SU-DHL-6 (cell line): ENCODE measurements at regions not wholly inside any gene's neighbourhood (a gene's known extent, or its start where the extent isn't known, plus 50 kb on each side); places are given as distances from the start of the nearest gene placed in this dataset.

Experiments
- EZH2phosphoT487 ChIP-seq: fragments of 200-600 bp; sonication (generic), shearing (Covaris generic); conservative IDR thresholded peaks from 2 replicates; pipeline ENCODE4 v1.6.1; 2018; ENCODE audit warnings: mild to moderate bottlenecking, antibody characterized with exemption, low read length, moderate library complexity, mixed read lengths
- TF ChIP-seq, protein P1 (sequence below): fragments of 200-600 bp; sonication (generic); IDR thresholded peaks from one replicate; pipeline ENCODE4 v1.5.1; 2017; ENCODE audit warnings: antibody characterized with exemption, mild to moderate bottlenecking, low read length, moderate library complexity; ENCODE audit not compliant: insufficient read depth, poor library complexity, severe bottlenecking

DNA sequence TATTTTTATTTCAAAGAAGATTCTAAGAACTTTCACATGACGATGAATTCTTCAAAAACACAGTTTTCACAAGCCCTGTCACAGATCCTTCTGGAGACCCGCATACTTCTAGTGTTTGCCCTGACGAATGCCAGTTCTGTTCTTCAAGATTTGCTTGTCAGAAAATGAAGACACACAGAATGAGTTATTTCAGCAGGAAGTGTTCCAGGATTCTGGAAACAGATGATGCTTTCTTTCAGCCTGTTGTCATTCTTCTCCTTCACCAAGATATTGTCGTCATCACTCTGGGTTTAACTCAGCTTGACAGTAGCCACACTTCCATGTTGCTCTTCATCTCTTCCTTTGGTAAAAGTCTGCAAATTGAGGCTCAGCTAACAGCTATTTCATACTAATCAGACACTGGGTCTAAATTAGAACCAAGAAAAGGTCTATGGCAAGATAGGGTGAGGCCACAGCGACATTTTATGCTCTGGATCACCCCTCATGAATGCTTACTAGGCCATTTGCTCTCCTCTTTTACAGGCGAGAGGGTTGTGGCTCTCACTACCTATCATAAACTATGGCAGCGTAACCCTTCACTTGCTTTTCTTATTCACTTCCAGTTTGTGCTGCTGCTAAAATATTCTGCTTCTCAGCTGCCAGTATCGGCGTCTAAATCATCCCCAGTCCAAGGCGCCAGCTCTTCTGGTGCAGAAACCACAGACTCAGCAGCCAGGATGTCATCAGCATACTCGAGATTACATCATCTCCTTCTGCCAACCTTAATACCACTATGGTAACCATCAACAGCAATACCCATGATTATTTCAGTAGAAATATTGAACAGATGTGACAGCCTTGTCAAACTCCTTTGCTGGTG, 159.6 kb upstream of the TBCA start:
- TF ChIP-seq, protein P1, sequence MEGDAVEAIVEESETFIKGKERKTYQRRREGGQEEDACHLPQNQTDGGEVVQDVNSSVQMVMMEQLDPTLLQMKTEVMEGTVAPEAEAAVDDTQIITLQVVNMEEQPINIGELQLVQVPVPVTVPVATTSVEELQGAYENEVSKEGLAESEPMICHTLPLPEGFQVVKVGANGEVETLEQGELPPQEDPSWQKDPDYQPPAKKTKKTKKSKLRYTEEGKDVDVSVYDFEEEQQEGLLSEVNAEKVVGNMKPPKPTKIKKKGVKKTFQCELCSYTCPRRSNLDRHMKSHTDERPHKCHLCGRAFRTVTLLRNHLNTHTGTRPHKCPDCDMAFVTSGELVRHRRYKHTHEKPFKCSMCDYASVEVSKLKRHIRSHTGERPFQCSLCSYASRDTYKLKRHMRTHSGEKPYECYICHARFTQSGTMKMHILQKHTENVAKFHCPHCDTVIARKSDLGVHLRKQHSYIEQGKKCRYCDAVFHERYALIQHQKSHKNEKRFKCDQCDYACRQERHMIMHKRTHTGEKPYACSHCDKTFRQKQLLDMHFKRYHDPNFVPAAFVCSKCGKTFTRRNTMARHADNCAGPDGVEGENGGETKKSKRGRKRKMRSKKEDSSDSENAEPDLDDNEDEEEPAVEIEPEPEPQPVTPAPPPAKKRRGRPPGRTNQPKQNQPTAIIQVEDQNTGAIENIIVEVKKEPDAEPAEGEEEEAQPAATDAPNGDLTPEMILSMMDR = no peak
- TF ChIP-seq EZH2phosphoT487 = no peak
